ENCODE measurements at regions not wholly inside any gene's neighbourhood (a gene's known extent, or its start where the extent isn't known, plus 50 kb on each side); places are given as distances from the start of the nearest gene placed in this dataset.

GRCh38 chr15:69991551-69991980 is 106.2 kb downstream of the TLE3 start:
- TF ChIP-seq, protein P1, sequence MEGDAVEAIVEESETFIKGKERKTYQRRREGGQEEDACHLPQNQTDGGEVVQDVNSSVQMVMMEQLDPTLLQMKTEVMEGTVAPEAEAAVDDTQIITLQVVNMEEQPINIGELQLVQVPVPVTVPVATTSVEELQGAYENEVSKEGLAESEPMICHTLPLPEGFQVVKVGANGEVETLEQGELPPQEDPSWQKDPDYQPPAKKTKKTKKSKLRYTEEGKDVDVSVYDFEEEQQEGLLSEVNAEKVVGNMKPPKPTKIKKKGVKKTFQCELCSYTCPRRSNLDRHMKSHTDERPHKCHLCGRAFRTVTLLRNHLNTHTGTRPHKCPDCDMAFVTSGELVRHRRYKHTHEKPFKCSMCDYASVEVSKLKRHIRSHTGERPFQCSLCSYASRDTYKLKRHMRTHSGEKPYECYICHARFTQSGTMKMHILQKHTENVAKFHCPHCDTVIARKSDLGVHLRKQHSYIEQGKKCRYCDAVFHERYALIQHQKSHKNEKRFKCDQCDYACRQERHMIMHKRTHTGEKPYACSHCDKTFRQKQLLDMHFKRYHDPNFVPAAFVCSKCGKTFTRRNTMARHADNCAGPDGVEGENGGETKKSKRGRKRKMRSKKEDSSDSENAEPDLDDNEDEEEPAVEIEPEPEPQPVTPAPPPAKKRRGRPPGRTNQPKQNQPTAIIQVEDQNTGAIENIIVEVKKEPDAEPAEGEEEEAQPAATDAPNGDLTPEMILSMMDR (IDR thresholded peaks at IDR 0.05): no peak
- TF ChIP-seq SMC3 (IDR thresholded peaks at IDR 0.05) (no peak), POLR2AphosphoS2 (conservative IDR thresholded peaks at IDR 0.05; ENCODE audit: low read length) (no peak), KDM1A (IDR thresholded peaks at IDR 0.05; ENCODE audit: low read depth) (no peak), FOXS1 (CRISPR knock-in tag; IDR thresholded peaks at IDR 0.05) (no peak), BHLHE40 (IDR thresholded peaks at IDR 0.05; ENCODE audit: low read depth, low read length) (no peak), JUN (IDR thresholded peaks at IDR 0.05) (no peak), RCOR1 (IDR thresholded peaks at IDR 0.05; ENCODE audit: low read depth, low read length) (no peak), CBX2 (IDR thresholded peaks at IDR 0.05; ENCODE audit: borderline replicate concordance, low read depth) (no peak), RFX5 (IDR thresholded peaks at IDR 0.05) (no peak)
